Breast epithelium (tissue), 3 donors: ENCODE measurements at regions not wholly inside any gene's neighbourhood (a gene's known extent, or its start where the extent isn't known, plus 50 kb on each side); places are given as distances from the start of the nearest gene placed in this dataset.

Experiments
- POLR2A ChIP-seq: fragments of 450-650 bp; IDR thresholded peaks from one replicate; pipeline ENCODE4 v1.6.1; 2016; ENCODE audit warnings: antibody characterized with exemption, mild to moderate bottlenecking, moderate library complexity
- POLR2AphosphoS5 ChIP-seq, 3 donors: sonication (generic); formaldehyde crosslinking; IDR thresholded peaks; one replicate each; pipeline ENCODE4 v1.6.1; 2017; ENCODE audit warnings: antibody characterized with exemption in 3 of 3
- TF ChIP-seq, protein P1 (sequence below), 3 donors: fragments of 450-650 bp; IDR thresholded peaks; one replicate each; pipeline ENCODE4 v1.5.1; 2016 to 2017; ENCODE audit warnings: antibody characterized with exemption in 3 of 3, mild to moderate bottlenecking in 3 of 3, moderate library complexity in 3 of 3

- TF ChIP-seq, protein P1, sequence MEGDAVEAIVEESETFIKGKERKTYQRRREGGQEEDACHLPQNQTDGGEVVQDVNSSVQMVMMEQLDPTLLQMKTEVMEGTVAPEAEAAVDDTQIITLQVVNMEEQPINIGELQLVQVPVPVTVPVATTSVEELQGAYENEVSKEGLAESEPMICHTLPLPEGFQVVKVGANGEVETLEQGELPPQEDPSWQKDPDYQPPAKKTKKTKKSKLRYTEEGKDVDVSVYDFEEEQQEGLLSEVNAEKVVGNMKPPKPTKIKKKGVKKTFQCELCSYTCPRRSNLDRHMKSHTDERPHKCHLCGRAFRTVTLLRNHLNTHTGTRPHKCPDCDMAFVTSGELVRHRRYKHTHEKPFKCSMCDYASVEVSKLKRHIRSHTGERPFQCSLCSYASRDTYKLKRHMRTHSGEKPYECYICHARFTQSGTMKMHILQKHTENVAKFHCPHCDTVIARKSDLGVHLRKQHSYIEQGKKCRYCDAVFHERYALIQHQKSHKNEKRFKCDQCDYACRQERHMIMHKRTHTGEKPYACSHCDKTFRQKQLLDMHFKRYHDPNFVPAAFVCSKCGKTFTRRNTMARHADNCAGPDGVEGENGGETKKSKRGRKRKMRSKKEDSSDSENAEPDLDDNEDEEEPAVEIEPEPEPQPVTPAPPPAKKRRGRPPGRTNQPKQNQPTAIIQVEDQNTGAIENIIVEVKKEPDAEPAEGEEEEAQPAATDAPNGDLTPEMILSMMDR (IDR thresholded peaks at IDR 0.05), result no peak
- TF ChIP-seq POLR2A (no peak), POLR2AphosphoS5 (IDR thresholded peaks at IDR 0.05) (no peak)
These were observed 154.2 kb upstream of the CDH8 start for GRCh38 chr16:62190426-62190825.
